Loucy (cell line): ENCODE measurements at regions not wholly inside any gene's neighbourhood (a gene's known extent, or its start where the extent isn't known, plus 50 kb on each side); places are given as distances from the start of the nearest gene placed in this dataset.
A peak's percentile ranks its signal among the peaks of the same experiment; 100 is the strongest.

ENCODE experiments used
- H2AFZ ChIP-seq: fragments of 200-600 bp; sonication (generic); 2 replicates; pipeline ENCODE4 v1.6.0; 2016; ENCODE audit warnings: antibody characterized with exemption, mild to moderate bottlenecking, low read length, moderate library complexity
- H3F3A ChIP-seq: fragments of 200-600 bp; 2 replicates; pipeline ENCODE4 v1.6.0; 2016; ENCODE audit warnings: antibody characterized with exemption, low read depth, mild to moderate bottlenecking
- H3K27me3 ChIP-seq: fragments of 200-600 bp; sonication (generic); 2 replicates; pipeline ENCODE4 v1.6.1; 2014; ENCODE audit warnings: low read length, mild to moderate bottlenecking; ENCODE audit not compliant: insufficient read depth, poor library complexity, severe bottlenecking
- H3K36me3 ChIP-seq: fragments of 200-600 bp; sonication (generic); 2 replicates; pipeline ENCODE4 v1.6.1; 2016; ENCODE audit warnings: low read length; ENCODE audit not compliant: insufficient read depth
- H3K4me1 ChIP-seq: fragments of 200-600 bp; sonication (generic); 2 replicates; pipeline ENCODE4 v1.5.1; 2014; ENCODE audit warnings: low read length, mild to moderate bottlenecking; ENCODE audit not compliant: insufficient read depth, poor library complexity, severe bottlenecking
- H3K4me2 ChIP-seq: fragments of 200-600 bp; sonication (generic); 2 replicates; pipeline ENCODE4 v1.6.0; 2014; ENCODE audit warnings: antibody characterized with exemption, low read length, low read depth, mild to moderate bottlenecking; ENCODE audit not compliant: poor library complexity, severe bottlenecking
- H3K4me3 ChIP-seq: fragments of 200-600 bp; sonication (generic); 2 replicates; pipeline ENCODE4 v1.5.1; 2014; ENCODE audit warnings: low read length, mild to moderate bottlenecking, mixed read lengths; ENCODE audit not compliant: poor library complexity, severe bottlenecking
- H3K79me2 ChIP-seq: fragments of 200-600 bp; sonication (generic); 2 replicates; pipeline ENCODE4 v1.6.1; 2014; ENCODE audit warnings: low read length; ENCODE audit not compliant: insufficient read depth
- H3K9ac ChIP-seq: fragments of 200-600 bp; sonication (generic); 2 replicates; pipeline ENCODE4 v1.6.0; 2014; ENCODE audit warnings: mild to moderate bottlenecking, low read depth, low read length, moderate library complexity; ENCODE audit not compliant: poor library complexity, severe bottlenecking
- H3K9me2 ChIP-seq: fragments of 200-600 bp; sonication (generic); replicated peaks from 2 replicates; pipeline ENCODE4 v1.6.1; 2016; ENCODE audit warnings: low read depth, low read length, mixed read lengths
- H3K9me3 ChIP-seq: fragments of 200-600 bp; sonication (generic); 2 replicates; pipeline ENCODE4 v1.6.1; 2014; ENCODE audit warnings: mild to moderate bottlenecking, antibody characterized with exemption, low read length, low read depth; ENCODE audit not compliant: insufficient read depth
- H4K20me1 ChIP-seq: fragments of 200-600 bp; sonication (generic); 2 replicates; pipeline ENCODE4 v1.6.0; 2014; ENCODE audit warnings: antibody characterized with exemption, low read length, mild to moderate bottlenecking; ENCODE audit not compliant: insufficient read depth, poor library complexity, severe bottlenecking
- EZH2phosphoT487 ChIP-seq: fragments of 200-600 bp; IDR thresholded peaks from 2 replicates; pipeline ENCODE4 v1.6.1; 2018; ENCODE audit warnings: antibody characterized with exemption, mild to moderate bottlenecking, moderate library complexity, borderline replicate concordance
- TF ChIP-seq, protein P1 (sequence below): fragments of 200-600 bp; sonication (generic); conservative IDR thresholded peaks from 2 replicates; pipeline ENCODE4 v1.5.1; 2014; ENCODE audit warnings: mild to moderate bottlenecking, antibody characterized with exemption, low read length

- no peaks in the 10 kb centered on the region for H3K27me3 ChIP-seq
- H3K79me2 ChIP-seq = no peaks in the 10 kb centered on the region
- H4K20me1 ChIP-seq = no peaks in the 10 kb centered on the region
- H3K4me1 ChIP-seq = no peaks in the 10 kb centered on the region
- H3K4me3 ChIP-seq = no peak overlapping the region
- no peaks in the 10 kb centered on the region for H3K9me2 ChIP-seq
- H3K9me3 ChIP-seq = no peaks in the 10 kb centered on the region
- TF ChIP-seq, protein P1, sequence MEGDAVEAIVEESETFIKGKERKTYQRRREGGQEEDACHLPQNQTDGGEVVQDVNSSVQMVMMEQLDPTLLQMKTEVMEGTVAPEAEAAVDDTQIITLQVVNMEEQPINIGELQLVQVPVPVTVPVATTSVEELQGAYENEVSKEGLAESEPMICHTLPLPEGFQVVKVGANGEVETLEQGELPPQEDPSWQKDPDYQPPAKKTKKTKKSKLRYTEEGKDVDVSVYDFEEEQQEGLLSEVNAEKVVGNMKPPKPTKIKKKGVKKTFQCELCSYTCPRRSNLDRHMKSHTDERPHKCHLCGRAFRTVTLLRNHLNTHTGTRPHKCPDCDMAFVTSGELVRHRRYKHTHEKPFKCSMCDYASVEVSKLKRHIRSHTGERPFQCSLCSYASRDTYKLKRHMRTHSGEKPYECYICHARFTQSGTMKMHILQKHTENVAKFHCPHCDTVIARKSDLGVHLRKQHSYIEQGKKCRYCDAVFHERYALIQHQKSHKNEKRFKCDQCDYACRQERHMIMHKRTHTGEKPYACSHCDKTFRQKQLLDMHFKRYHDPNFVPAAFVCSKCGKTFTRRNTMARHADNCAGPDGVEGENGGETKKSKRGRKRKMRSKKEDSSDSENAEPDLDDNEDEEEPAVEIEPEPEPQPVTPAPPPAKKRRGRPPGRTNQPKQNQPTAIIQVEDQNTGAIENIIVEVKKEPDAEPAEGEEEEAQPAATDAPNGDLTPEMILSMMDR = peak; percentile 74
- no peak for TF ChIP-seq EZH2phosphoT487
- no peak overlapping the region for H2AFZ ChIP-seq
- no peaks in the 10 kb centered on the region for H3K36me3 ChIP-seq
- no peak overlapping the region for H3K9ac ChIP-seq
- no peaks in the 10 kb centered on the region for H3F3A ChIP-seq
- no peak overlapping the region for H3K4me2 ChIP-seq
These were observed 204.6 kb downstream of the PDGFRA start for GRCh38 chr4:54433686-54434085.

DNA sequence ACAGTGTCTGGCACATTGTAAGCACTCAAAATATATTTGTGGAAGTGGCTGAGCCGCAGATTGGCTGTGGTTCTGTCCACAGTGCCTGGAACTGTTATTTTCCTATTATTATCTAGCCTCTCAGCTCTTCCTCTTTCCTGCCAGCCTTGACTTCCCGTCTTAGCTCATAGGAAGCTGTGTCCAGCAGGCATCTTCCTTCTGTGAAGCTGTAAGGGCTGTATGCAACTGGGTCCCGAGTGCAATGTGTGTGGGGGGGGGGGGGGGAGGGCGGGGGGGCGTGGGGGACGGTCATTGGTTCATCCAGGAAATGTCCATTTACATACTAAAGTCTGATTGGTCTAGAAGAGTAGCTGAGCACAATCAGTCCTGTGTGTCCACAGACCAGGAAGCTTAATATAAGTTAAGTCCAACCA lies 210.7 kb downstream of the PDGFRA start:
- H3K9me2 ChIP-seq = no peaks in the 10 kb centered on the region
- no peak overlapping the region for H3K9ac ChIP-seq

GRCh38 chr4:54440394-54441136 lies 211.5 kb downstream of the PDGFRA start:
- H3K36me3 ChIP-seq = no peaks in the 10 kb centered on the region
- H4K20me1 ChIP-seq = no peaks in the 10 kb centered on the region
- peak overlapping the region; percentile 45 for H3K4me2 ChIP-seq
- TF ChIP-seq EZH2phosphoT487 = no peak
- TF ChIP-seq, protein P1 = peak; percentile 81
- H2AFZ ChIP-seq = peak overlapping the region; percentile 47
- no peaks in the 10 kb centered on the region for H3K79me2 ChIP-seq
- no peak overlapping the region for H3K9ac ChIP-seq
- no peaks in the 10 kb centered on the region for H3K4me1 ChIP-seq
- no peaks in the 10 kb centered on the region for H3F3A ChIP-seq
- no peaks in the 10 kb centered on the region for H3K9me2 ChIP-seq
- no peaks in the 10 kb centered on the region for H3K9me3 ChIP-seq
- peak overlapping the region; percentile 21 for H3K4me3 ChIP-seq
- no peaks in the 10 kb centered on the region for H3K27me3 ChIP-seq

More for the DNA sequence above, 210.7 kb downstream of the PDGFRA start:
- Histone ChIP-seq H3F3A (no peaks in the 10 kb centered on the region), H3K79me2 (no peaks in the 10 kb centered on the region), H3K9me3 (no peaks in the 10 kb centered on the region), H2AFZ (no peak overlapping the region), H3K27me3 (no peaks in the 10 kb centered on the region), H3K4me3 (peak overlapping the region; percentile 21), H3K4me2 (peak overlapping the region; percentile 45), H3K4me1 (no peaks in the 10 kb centered on the region), H4K20me1 (no peaks in the 10 kb centered on the region), H3K36me3 (no peaks in the 10 kb centered on the region)
- TF ChIP-seq EZH2phosphoT487 = no peak
- TF ChIP-seq, protein P1 = no peak
